Gastrocnemius medialis (tissue), 4 donors: ENCODE measurements at regions not wholly inside any gene's neighbourhood (a gene's known extent, or its start where the extent isn't known, plus 50 kb on each side); places are given as distances from the start of the nearest gene placed in this dataset.

Experiments
- ATAC-seq, 2 donors: fragments of 150-250 bp; one replicate each; pipeline ENCODE4 v1.9.1; 2016
- DNase-seq, 2 donors: peaks; one replicate each; pipeline ENCODE4 v3.0.0-alpha.2; 2019
- H3K27ac ChIP-seq, 4 donors: fragments of 200-600 bp; sonication (generic); 1 replicate in 1 of 4; 2 replicates in 3 of 4; pipeline ENCODE4 v1.5.1; 2016 to 2018; ENCODE audit warnings: mild to moderate bottlenecking in 2 of 4, moderate library complexity in 1 of 4
- H3K27me3 ChIP-seq, 3 donors: fragments of 200-600 bp; sonication (generic) in 2 of 3; 1 replicate in 1 of 3; 2 replicates in 2 of 3; pipeline versions ENCODE4 v1.5.1 to v1.6.0; 2016 to 2019; ENCODE audit warnings: mild to moderate bottlenecking in 1 of 3, moderate library complexity in 1 of 3
- H3K36me3 ChIP-seq, 2 donors: fragments of 200-600 bp; sonication (generic) in 1 of 2; one replicate each; pipeline ENCODE4 v1.5.1; 2017 to 2018
- H3K4me1 ChIP-seq, 2 donors: fragments of 200-600 bp; sonication (generic) in 1 of 2; one replicate each; pipeline ENCODE4 v1.5.1; 2016 to 2017; ENCODE audit warnings: mild to moderate bottlenecking in 2 of 2
- H3K4me3 ChIP-seq, 4 donors: fragments of 200-600 bp; sonication (generic) in 3 of 4; 1 replicate in 1 of 4; 2 replicates in 3 of 4; pipeline ENCODE4 v1.5.1; 2016 to 2019; ENCODE audit warnings: mild to moderate bottlenecking in 2 of 4
- H3K9me3 ChIP-seq, 3 donors: fragments of 200-600 bp; sonication (generic) in 2 of 3; 1 replicate in 1 of 3; 2 replicates in 2 of 3; pipeline ENCODE4 v1.5.1; 2016 to 2019
- POLR2A ChIP-seq, 2 donors: fragments of 450-650 bp; IDR thresholded peaks; one replicate each; pipeline ENCODE4 v1.6.1; 2017; ENCODE audit warnings: antibody characterized with exemption in 2 of 2, mild to moderate bottlenecking in 2 of 2, moderate library complexity in 2 of 2
- in situ Hi-C, 4 donors: fragments of 200-750 bp; cut with MboI; loops; one replicate each; pipeline versions ENCODE4 v1.15.0 to v1.8.0; 2017; ENCODE audit warnings: low sequenced_read_pairs in 4 of 4
- intact Hi-C: fragments of 100-400 bp; cut with DNase I; formaldehyde crosslinking; loops from one replicate; pipeline ENCODE4 v1.15.1; 2023; ENCODE audit warnings: low total_unique reads
- TF ChIP-seq, protein P1 (sequence below), 5 experiments: fragments of 450-650 bp in 3 of 5; fragments of 200-600 bp in 2 of 5; sonication (generic) in 2 of 5; IDR thresholded peaks in 4 of 5; conservative IDR thresholded peaks in 1 of 5; 1 replicate in 4 of 5; 2 replicates in 1 of 5; pipeline ENCODE4 v1.5.1; 2016 to 2019; ENCODE audit warnings: antibody characterized with exemption in 5 of 5, mild to moderate bottlenecking in 3 of 5, moderate library complexity in 3 of 5

DNA sequence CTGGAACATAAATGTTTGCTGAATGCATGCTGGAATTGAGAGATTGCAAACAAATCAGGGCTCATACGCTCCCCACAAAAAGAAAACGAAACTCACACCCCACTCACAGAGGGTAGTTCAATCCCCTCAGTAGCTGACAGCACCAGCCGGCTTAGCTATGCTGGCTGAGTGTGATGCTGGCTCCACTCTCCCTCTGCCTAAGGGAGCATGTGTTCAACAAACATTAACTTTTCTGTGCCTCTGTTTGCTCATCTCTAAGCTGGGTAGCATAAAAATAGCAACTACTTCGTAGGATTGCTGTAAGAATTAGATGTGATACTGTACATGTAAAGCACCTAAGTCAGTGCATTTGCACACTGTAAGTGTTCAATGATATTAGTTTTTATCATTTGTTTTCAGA lies 282.6 kb downstream of the FOXO1 start:
- intact Hi-C loops = no loop called here
- Histone ChIP-seq H3K36me3 (no peaks in the 10 kb centered on the region), H3K4me1 (no peaks in the 10 kb centered on the region), H3K27me3 (no peaks in the 10 kb centered on the region), H3K9me3 (no peaks in the 10 kb centered on the region), H3K4me3 (no peak overlapping the region), H3K27ac (no peak overlapping the region)
- ATAC-seq (no peak), DNase-seq (no peak)
- TF ChIP-seq, protein P1, sequence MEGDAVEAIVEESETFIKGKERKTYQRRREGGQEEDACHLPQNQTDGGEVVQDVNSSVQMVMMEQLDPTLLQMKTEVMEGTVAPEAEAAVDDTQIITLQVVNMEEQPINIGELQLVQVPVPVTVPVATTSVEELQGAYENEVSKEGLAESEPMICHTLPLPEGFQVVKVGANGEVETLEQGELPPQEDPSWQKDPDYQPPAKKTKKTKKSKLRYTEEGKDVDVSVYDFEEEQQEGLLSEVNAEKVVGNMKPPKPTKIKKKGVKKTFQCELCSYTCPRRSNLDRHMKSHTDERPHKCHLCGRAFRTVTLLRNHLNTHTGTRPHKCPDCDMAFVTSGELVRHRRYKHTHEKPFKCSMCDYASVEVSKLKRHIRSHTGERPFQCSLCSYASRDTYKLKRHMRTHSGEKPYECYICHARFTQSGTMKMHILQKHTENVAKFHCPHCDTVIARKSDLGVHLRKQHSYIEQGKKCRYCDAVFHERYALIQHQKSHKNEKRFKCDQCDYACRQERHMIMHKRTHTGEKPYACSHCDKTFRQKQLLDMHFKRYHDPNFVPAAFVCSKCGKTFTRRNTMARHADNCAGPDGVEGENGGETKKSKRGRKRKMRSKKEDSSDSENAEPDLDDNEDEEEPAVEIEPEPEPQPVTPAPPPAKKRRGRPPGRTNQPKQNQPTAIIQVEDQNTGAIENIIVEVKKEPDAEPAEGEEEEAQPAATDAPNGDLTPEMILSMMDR (IDR thresholded peaks at IDR 0.05 in 4 of 5, conservative IDR thresholded peaks at IDR 0.05 in 1 of 5) = no peak
- TF ChIP-seq POLR2A (IDR thresholded peaks at IDR 0.05) = no peak
- in situ Hi-C loops = no loop called here

DNA sequence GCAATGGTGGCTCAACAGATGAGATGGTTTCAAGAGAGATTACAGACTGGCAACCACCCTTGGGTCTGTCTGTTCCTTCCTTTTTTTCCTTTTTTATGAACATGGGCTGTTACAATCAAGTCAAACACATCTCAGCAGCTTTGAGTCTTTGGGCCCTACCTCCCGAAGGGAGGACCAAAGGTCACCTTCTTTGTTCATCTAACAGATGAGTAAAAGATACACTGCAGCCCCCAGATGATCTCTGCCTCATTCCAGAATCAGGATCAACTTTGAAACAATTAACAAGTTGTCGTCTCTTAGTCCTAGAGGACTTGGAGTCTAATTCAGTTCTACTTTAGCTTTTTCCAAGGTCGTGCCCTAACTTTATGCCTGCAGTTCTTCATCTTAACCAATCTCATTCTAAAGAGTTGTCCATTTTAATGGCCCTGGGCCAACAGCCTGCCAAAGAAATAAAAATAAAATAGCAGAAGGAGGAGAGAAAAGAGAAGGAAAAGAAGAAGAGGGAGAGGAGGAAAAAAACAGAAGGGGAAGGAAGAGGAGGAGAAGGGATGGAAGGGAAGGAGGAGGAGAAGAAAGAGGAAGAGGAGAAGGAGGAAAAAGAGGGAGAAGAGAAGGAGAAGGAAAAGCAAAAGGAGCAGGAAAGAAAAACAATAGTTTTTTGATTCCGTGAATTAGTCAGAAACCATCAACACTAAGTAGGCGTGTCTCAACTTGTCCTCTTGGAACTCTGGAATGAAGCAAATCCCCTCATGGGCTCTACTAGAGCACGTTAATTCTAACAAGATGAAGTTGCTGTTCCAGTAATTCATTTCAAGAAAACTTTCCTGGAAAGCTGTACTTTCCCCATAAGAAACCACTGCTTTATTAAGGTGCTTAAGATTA lies 281.2 kb downstream of the FOXO1 start:
- in situ Hi-C loops = no loop called here
- H3K9me3 ChIP-seq = no peaks in the 10 kb centered on the region
- H3K27me3 ChIP-seq = no peaks in the 10 kb centered on the region
- DNase-seq (no peak), ATAC-seq (no peak)
- H3K4me1 ChIP-seq = no peaks in the 10 kb centered on the region
- no peak for TF ChIP-seq POLR2A (IDR thresholded peaks at IDR 0.05)
- TF ChIP-seq, protein P1 (IDR thresholded peaks at IDR 0.05 in 4 of 5, conservative IDR thresholded peaks at IDR 0.05 in 1 of 5) = no peak
- no peak overlapping the region for H3K4me3 ChIP-seq
- H3K27ac ChIP-seq = no peak overlapping the region
- intact Hi-C loops = no loop called here
- H3K36me3 ChIP-seq = no peaks in the 10 kb centered on the region

DNA sequence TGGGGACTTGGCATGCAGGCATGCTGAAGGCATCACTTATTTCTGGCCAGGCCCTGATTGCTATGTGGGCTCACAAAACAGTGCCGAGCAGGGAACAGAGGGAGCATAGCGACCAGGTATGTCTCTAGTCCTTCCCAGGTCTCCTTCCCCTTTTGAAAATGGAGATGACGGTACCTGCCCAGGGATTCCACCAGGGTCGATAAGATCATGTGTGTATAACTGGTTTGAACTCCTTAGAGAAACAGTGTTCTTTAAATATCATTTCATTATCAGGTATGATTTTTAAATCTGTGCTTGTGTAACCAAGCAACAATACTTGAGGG lies 280.6 kb downstream of the FOXO1 start:
- H3K36me3 ChIP-seq = no peaks in the 10 kb centered on the region
- no peak overlapping the region for H3K4me3 ChIP-seq
- no peaks in the 10 kb centered on the region for H3K4me1 ChIP-seq
- ATAC-seq (no peak), DNase-seq (no peak)
- TF ChIP-seq, protein P1 (IDR thresholded peaks at IDR 0.05 in 4 of 5, conservative IDR thresholded peaks at IDR 0.05 in 1 of 5) = no peak
- no peak for TF ChIP-seq POLR2A (IDR thresholded peaks at IDR 0.05)
- no peak overlapping the region for H3K27ac ChIP-seq
- in situ Hi-C loops (no loop called here), intact Hi-C loops (no loop called here)
- no peaks in the 10 kb centered on the region for H3K9me3 ChIP-seq
- H3K27me3 ChIP-seq = no peaks in the 10 kb centered on the region

DNA sequence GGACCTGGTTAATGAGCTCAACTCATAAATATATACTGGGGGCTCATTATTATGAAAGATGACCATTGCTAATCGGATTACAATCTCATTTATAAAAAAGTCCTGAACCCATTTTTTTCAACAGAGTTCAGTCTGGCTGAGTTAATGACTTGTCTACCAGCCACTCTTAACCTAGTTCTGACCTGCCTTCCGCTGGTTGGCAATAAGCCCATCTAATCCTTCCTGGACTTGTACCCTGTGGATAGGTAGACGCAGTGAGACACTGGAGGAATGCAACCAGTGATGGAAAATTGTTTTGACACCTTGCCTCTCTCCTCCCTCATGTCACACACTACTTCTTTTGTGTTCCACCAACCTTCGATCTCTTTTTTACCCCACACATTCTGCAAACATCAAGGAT lies 279.9 kb downstream of the FOXO1 start:
- in situ Hi-C loops (no loop called here), intact Hi-C loops (no loop called here)
- DNase-seq (no peak), ATAC-seq (no peak)
- Histone ChIP-seq H3K36me3 (no peaks in the 10 kb centered on the region), H3K9me3 (no peaks in the 10 kb centered on the region), H3K4me3 (no peak overlapping the region), H3K27me3 (no peaks in the 10 kb centered on the region), H3K4me1 (peaks cover 0 to 3% of the 10 kb centered on the region in 2 donors), H3K27ac (no peak overlapping the region)
- TF ChIP-seq, protein P1 (IDR thresholded peaks at IDR 0.05 in 4 of 5, conservative IDR thresholded peaks at IDR 0.05 in 1 of 5) = no peak
- no peak for TF ChIP-seq POLR2A (IDR thresholded peaks at IDR 0.05)

DNA sequence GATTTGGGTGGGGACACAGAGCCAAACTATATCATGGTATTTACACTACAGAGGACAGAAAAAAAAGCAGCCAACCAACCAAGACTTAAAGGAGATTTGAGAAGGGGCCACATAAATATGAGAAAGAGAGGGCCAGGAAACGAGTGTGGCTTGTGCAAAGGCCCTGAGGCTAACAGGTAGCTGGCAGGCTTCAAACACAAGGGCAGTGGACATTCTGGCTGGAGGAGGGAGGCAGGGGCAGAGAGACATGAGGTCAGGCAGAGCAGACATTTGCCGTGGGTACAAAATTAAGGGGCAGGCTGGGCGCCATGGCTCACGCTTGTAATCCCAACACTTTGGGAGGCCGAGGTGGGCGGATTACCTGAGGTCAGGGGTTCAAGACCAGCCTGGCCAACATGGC lies 278.7 kb downstream of the FOXO1 start:
- TF ChIP-seq, protein P1 (IDR thresholded peaks at IDR 0.05 in 4 of 5, conservative IDR thresholded peaks at IDR 0.05 in 1 of 5) = no peak
- TF ChIP-seq POLR2A (IDR thresholded peaks at IDR 0.05) = no peak
- Histone ChIP-seq H3K4me1 (peaks cover 0 to 6% of the 10 kb centered on the region in 2 donors), H3K27ac (no peak overlapping the region), H3K36me3 (no peaks in the 10 kb centered on the region), H3K9me3 (no peaks in the 10 kb centered on the region), H3K27me3 (no peaks in the 10 kb centered on the region), H3K4me3 (no peak overlapping the region)
- no peak for ATAC-seq
- DNase-seq = no peak
- intact Hi-C loops (no loop called here), in situ Hi-C loops (no loop called here)
